NCI-H187 treated with DMSO at 0.1 percent for 48 hours (cell line): ENCODE measurements at regions not wholly inside any gene's neighbourhood (a gene's known extent, or its start where the extent isn't known, plus 50 kb on each side); places are given as distances from the start of the nearest gene placed in this dataset.

Source experiments
- DNase-seq: peaks from one replicate; lab custom pipeline; 2025; lab: John Stamatoyannopoulos, UW

GRCh38 chr5:88956416-88956815 is 73.4 kb upstream of the MEF2C start:
- DNase-seq, result no peak

- no peak for DNase-seq
Measured at GRCh38 chr5:88955403-88955802, 72.4 kb upstream of the MEF2C start.

GRCh38 chr5:88954511-88954910 is 71.5 kb upstream of the MEF2C start:
- DNase-seq, result no peak

- peak; percentile 20 for DNase-seq
Measured at GRCh38 chr5:88952996-88953643, 70.1 kb upstream of the MEF2C start.

GRCh38 chr5:88952344-88952743 is 69.4 kb upstream of the MEF2C start:
- peak; percentile 22 for DNase-seq

- DNase-seq, result no peak
Measured at GRCh38 chr5:88951457-88951856, 68.5 kb upstream of the MEF2C start.

GRCh38 chr5:88948746-88949600 is 66.0 kb upstream of the MEF2C start:
- no peak for DNase-seq

GRCh38 chr5:88944751-88945531 is 62.0 kb upstream of the MEF2C start:
- no peak for DNase-seq

GRCh38 chr5:88941581-88941980 is 58.6 kb upstream of the MEF2C start:
- no peak for DNase-seq

- no peak for DNase-seq
Measured at GRCh38 chr5:88940713-88941112, 57.7 kb upstream of the MEF2C start.

GRCh38 chr5:88939300-88939699 is 56.3 kb upstream of the MEF2C start:
- no peak for DNase-seq

- DNase-seq, result no peak
Measured at GRCh38 chr5:88938488-88938887, 55.5 kb upstream of the MEF2C start.

- DNase-seq, result no peak
Measured at GRCh38 chr5:88937406-88937805, 54.4 kb upstream of the MEF2C start.

GRCh38 chr5:88934439-88934838 is 51.5 kb upstream of the MEF2C start:
- no peak for DNase-seq
